Germinal center (tissue), 1 donor: ENCODE measurements at regions not wholly inside any gene's neighbourhood (a gene's known extent, or its start where the extent isn't known, plus 50 kb on each side); places are given as distances from the start of the nearest gene placed in this dataset.
"Not testable (repeated sequence)": the region's sequence is repeated elsewhere in the genome, so short reads cannot be mapped to it uniquely, and the experiment has no call there.

Source experiments
- DNase-seq: peaks from one replicate; pipeline ENCODE4 v3.0.0; 2012; ENCODE audit warnings: mixed read lengths, low spot score

DNA sequence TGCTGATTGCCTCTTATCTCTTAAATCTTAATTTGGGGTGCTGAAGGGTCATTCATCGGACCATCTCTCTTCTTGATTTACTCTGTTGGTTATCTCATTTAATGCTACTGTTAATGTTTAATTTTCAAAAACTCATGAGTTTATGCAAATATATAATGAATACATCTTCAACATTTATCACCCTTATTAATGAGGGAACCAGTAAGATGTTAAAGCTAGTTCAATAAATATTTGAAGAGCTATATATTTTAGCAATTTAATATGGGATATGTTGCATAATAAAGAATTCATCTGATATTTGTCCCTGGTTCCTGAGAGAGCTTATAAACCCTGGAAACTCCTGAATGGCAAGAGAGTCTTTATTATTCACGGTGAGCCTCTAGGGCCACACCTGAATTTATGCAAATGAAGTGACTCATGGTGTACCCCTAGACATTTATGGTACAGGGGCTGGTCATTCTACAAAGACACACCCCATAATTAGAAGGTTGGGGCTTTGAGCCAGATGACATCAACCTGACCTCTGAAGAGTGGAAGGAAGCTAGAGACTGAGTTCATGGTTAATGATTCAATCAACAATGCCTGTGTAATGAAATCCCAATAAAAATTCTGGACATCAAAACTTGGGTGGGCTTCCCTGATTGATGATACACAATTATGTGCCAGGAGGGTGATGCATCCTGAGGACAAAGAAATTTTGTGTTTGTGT, 339.5 kb upstream of the ZNF608 start:
- DNase-seq = no peak

DNA sequence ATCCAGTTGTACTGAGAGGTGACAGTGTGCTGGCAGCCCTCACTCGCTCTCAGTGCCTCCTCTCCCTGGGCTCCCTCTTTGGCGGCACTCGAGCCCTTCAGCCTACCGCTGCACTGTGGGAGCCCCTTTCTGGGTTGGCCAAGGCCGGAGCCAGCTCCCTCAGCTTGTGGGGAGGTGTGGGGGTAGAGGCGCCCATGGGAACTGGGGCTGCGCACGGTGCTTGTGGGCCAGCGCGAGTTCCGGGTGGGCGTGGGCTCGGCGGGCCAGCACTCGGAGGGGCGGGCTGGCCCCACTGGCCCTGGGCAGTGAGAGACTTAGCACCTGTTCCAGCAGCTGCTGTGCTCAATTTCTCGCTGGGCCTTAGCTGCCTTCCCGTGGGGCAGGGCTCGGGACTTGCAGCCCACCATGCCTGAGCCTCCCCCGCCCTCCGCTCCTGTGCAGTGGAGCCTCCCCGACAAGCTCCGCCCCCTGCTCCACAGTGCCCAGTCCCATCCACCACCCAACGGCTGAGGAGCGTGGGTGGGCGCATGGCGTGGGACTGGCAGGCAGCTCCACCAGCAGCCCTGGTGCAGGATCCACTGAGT, 342.2 kb upstream of the ZNF608 start:
- no peak for DNase-seq

DNA sequence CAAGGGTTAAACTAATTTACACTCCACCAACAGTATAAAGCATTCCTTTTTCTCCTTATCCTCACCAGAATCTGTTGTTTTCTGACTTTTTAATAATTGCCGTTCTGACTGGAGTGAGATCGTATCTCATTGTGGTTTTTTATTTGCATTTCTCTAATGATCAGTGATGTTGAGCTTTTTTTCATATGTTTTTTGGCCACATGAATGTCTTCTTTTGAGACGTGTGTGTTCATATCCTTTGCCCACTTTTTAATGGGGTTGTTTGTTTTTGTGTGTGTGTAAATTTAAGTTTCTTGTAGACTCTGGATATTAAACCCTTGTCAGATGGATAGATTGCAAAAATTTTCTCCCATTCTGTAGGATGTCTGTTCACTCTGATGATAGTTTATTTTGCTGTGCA, 345.7 kb upstream of the ZNF608 start:
- DNase-seq = not testable (repeated sequence)

DNA sequence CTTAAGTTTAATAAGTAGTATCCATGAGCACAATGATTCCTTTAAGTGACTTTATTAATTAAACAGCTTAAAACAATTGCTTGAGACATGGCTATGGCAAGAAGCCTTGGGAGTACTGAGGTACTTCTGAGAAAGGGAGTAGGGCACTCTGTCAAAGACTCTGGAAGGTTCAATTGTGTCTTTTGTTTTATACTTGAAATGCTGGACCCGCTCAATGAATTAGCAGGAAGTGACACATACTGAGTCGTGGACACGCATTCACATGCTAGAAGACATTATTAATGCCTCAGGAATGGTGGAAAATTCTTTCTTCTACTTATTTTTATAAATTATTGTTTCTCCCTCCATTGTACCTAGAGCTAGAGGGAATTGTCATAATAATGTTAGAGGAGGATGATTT, 347.3 kb upstream of the ZNF608 start:
- no peak for DNase-seq

DNA sequence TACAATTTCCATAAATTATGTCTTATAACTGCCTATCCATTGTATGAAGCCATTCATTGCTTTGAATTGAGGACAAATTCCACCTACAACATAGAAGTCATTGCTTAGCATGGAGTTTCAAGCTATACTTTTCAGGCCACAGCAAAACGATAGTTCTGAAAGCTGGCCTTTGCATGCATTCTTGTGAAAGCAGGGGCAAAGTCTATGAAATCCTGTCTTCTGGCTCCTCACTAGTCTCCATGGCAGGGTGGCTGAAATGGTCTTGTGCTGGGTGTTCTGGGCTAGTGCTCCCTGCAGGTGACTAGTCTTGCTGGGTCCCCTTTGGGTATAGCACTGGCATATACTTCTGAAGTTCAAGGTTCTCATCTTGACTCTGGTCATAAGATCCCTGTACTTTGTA, 353.9 kb upstream of the ZNF608 start:
- DNase-seq = no peak

DNA sequence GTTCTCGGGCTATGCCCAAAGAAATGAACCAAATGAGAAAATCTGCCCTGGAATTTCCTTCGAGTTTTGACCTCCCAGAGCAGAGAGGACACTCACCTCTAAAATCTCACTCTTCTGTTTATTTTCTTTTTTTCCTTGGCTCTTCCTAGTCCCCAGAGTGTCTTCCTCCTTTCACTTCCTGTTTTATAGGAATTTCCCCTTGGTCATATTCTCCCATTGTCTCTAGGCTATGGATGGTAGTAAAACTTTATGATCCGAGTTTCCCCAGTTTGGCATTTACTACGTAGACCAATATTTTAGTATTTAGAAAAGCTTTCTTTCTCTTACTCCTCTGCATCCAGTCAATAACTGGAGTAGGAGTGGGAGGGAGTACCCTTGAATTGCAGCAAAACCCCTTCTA, 354.5 kb upstream of the ZNF608 start:
- DNase-seq = no peak

DNA sequence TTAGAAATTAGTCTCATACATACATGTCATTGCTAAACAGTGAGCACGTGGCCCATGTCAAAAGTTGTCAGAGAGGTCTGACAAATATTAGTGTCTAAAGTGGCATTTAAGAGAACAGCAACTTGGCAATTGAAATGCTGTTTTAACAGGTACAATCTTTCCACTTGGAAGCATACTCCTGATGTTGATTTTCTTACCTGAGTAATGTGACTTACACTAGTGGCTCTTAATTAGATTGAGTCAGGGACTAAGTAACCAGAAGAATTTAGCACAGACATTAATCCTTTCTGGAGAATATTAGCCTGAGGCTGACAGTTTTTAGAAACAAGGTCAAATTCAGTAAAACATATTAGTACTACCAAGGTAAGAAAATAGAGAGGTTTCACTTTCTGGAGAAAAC, 357.0 kb upstream of the ZNF608 start:
- DNase-seq = no peak

DNA sequence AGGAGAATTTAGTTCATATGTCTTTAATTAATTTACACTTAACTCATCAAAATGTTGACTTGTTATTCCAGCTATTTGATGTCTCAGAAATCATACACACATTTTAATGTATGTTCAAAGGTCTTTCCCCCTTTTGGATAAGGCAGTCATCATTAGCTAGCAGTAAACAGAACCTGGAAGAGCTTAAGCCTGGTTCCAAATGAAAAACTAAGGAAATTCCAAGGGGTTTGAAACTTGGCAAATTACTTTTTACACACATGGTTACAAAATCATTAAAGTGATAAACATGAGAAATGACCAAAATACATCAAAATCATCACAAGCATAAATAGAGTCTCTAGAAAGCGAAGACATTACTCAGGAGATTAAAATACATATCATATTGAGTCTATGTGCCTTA, 359.8 kb upstream of the ZNF608 start:
- DNase-seq = no peak

DNA sequence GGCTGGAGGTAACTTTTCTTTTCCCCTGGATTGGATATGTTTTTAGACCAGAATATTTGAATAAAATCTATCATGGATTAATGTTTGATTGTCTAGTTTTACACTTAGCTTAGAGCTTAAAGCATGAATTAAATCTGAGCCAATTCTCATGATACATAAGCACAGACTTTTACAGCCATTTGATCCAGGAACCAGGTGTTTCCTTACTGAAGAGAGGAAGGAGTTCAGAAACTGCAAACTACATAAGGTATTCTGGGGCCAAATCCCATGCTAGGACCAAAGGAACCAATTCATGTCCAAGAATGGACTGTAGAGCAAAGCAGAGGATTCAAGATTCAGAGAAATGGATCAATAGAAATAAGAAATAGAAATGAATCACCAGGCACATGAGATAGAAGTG, 360.4 kb upstream of the ZNF608 start:
- no peak for DNase-seq

DNA sequence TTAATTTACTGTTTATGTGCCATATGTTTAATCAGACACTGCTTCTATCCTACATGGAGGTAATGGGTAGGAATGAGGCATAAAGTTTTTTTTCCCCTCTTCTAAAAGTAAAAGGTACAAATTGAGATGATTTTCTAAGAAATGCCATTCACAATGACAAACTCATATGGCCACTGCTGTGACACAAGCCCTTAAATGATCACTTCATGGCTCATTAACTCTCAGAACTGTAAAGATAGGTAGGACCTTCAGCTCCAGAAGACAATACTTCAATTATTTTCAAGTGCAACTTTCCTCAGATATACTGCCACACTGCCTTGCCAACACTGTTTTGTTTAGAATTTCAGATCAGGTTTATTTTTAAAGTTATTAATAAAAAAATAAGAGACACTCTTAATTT, 362.9 kb upstream of the ZNF608 start:
- DNase-seq = no peak

DNA sequence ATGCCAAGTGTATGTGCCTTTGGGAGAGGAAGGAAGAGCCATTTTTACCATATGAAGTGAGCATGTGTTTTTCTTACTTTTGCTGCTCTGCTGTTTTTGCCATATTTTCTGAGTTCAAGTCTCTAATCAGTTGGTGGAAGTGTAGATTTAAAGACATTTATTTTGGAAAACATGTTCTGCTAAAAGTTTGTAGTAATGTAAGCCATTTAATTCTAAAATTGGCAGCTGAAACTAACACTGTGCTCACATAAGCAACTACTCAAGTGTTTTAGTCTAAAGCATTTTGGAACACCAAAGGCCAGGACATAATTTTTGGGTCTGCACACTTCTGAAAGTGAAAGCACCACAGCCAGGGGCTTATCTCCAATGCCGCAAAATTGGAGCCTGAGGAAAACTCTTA, 363.4 kb upstream of the ZNF608 start:
- no peak for DNase-seq

DNA sequence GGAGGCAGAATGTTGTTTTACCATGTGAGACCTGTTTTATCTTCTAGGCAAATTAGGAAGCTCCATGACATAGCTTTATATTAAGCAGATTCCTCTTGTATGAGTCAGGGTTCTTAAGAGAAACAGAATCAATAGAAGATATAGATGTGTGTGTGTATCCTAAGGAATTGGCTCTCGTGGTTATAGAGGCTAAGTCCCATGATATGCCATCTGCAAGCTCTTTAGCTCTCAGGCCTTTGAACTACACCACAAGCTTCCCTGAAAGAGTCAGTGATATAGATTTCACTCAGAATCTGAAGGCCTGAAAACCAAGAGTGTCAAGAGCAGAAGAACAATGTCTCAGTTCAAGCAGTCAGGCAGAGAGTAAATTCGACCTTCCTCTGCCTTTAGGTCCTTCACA, 365.8 kb upstream of the ZNF608 start:
- DNase-seq = no peak

DNA sequence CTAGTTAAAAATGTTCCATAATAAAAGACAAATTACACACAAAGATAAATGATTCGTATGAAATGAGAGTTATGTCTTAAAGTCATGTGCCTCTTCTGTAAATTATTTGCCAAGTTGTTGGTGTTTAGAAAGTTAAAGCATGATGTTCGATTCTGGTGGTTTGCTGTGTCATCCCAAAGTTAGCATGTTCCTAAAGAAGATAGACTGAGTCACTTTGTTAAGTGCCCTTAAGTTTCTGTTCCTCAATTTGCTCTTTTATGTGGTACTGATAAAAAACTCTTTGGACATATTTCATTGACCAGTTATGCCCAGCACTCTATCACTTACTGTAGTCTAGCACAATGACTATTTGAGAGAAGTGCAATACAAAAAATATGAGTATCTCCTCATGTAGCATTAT, 366.9 kb upstream of the ZNF608 start:
- DNase-seq = no peak

DNA sequence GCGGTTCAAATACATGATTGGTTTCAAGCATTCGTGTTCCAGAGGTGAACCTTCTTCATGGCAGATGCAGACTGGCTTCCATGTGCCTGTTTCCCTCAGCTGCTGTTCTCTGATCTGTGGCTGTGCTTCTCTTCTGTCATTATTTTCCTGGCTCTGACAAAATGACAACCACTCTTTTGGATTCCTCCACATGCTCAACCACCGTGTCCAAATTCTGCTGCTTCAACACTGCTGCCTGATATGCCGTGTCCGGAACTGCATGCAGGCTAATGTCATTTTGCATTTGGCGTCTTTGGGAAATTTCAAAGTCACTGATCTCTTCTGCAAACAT, 368.7 kb upstream of the ZNF608 start:
- DNase-seq = no peak

DNA sequence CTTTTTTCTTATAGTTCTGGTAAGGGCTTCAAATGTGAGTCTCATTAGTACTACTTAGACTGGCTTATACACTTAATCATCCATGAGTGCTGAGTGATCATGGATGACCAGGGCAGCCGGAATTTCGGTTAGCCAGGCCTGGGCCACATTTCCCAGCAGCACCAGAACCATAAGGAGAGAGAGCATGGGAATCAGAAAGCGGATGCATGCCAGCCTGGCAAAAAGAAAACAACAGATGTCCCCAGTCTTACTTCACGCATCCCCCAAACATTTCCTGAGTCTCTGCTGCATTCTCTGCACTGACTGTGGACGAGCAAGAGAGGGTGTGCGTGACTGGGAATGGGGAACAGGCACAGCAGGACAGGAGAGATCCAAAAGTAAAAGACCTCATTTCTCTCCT, 371.1 kb upstream of the ZNF608 start:
- DNase-seq = no peak

DNA sequence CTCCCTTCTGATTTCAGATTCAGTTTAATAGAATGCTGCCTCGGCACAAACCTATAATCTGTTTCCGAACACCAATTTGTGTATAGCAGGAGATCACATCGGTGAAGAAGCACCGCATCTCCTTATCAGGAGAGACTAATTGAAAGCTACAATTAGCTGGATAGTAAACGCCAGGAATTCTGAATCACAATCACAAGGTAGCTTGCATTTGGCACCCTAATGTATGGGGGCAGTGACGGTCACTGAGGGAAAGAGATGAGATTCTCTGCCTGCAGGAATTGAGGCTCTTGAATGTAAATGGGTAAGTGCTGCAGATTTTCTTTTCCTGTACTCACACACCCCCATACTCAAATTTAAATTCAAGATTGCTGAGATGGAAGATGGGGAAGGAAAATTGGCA, 373.6 kb upstream of the ZNF608 start:
- DNase-seq = no peak

DNA sequence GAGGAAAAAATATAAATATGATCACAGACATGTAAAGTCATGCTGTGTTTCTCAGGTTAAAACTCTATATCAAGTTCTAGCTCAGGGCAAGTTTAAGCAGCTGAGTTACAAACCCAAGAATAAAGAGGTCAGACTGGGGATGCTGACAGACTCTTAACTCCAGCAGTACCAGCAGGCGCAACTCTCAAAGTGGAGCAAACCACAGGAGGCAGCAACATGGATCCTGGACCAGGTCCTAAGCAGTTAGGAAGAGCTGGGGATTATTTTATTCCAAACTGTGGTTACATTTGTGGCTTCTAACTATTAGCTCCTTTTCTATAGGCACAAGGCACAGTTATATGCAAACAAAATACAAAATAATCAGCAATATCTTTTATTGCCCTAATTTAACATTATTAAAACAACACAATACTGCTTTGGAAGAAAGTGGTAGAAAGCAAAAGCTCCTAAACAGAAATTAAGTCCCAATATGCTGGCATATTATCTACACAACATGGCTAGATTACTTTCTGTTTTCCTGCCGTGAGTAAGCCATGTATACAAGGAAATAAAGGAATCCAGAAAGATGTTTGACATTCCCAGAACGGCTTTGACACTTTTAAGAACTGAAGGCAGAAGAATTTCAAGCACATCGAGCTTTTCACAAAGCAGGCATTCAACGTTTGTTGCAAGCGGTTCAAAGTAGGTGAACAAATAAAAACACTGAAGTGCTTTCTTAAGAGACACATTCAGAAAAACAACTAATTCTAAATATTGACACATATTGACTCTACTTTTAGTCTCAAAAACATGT, 378.8 kb upstream of the ZNF608 start:
- DNase-seq = no peak

DNA sequence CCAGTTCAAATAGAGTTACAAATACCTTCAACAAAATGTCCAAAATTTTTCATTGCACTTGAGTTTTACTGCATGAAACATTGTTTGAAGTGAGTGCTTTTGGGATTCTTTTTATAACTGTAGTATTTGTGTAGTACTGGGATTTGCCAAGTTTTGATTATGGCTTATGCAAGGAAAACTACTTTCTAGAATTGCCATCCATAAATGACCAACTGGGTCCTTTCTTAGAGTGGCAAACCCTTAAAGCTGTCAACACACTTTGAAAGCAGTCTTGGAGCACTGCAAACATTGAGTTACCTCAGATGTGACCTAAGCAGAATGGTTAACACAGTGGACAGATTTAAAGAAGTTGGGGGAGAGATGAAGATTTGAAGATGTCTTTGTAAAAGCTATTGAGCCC, 379.6 kb upstream of the ZNF608 start:
- DNase-seq = no peak

DNA sequence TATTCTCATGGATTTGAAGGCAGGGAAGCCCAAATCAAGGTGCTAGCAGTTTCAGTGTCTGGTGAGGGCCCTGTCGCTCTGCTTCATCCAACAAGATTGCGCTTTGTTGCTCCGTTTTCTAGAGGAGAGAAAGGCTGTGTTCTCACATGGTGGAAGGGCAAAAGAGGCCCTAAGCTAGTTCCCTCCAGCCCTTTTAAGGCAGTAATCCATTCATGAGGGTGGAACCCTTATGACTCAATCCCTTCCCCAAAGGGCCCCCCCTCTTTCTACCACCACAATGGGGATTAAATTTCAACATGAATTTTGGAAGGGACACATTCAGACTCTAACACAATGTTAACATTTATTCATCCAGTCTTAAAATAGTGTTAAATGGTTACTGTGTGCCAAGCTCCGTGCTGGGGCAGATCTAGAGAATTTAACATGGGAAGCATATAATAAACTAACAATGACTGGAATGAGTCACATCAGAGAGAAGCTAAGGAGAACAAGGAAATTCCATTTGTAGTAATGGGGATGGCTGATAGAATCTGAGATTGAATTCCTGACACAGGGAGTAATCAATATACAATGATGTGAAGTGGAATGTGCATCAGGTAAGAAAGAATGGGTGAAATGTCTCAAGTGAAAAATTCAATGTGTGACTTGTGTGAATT, 382.8 kb upstream of the ZNF608 start:
- DNase-seq = no peak

DNA sequence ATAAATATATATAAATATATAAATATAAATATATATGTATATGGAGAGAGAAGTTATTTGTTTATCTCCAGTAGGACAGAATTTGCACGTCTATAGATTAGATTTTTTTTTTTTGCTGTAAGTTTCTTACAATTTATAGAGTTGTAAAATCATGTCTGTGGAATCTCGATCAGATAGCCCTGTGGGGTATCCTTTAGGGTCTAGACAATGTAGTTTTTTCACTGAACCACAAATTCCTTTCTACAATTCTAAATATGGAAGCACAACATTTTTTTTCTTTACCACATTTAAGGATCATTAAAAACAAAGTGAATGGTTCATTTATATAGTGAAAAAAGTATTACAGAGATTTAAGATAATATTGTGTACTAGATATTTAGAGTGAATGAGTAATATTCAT, 384.2 kb upstream of the ZNF608 start:
- no peak for DNase-seq

DNA sequence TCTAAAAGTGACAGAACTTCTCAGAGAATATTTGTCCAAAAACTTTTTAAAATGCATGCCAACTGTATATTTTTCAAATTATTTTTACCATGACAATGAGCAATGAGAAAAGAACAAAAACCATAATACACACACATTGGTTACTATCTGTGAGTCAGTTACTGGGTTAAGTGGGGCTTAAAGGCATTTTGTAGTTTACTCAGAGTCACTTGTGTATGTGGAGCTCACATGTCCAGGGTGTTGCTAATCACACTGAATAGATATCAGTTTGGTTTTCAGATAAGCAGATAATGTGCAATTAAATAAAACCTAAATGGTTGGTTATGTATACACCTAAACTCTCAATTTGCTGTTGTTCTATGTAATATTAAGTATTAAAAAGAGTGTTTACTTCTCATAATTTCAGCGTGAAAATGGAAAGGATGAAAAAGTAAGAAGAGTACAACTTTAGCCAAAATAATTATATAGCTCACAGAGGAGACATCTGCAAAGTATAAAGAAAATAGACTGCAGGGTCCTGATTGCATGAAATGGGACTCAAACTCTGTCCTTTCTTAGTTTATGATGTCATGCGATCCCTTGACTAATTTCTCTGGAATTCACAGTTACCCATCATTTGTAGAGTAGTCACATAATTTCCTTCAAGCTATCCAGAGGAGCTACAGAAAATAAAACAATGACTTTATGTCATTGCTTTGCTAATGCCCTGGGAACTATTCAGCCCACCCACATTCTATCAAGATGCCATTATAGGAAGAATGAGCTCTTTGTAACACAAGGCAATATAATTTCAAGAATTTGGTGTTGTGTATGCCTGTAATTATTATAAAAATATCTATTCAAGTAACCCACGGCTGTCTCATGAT, 388.0 kb upstream of the ZNF608 start:
- DNase-seq = no peak

DNA sequence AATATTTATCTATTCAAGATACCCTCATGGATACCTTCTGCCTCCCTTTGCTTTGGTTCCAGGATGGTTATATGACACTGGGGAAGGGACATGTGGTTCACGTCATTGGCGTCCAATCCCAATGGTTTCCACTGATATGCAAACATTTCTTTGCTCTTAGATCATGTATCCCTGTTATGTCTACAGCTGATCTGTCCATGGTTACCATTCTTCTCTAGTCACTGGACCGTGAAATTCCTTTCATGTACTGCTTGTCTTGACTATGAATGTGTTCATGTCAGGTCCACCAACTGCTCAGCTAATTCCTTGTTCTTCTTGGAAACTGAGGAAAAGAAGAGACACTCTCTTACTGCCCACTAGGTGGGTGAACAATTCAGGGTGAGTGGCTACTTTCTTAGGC, 391.1 kb upstream of the ZNF608 start:
- DNase-seq = no peak
